ENCODE measurements at regions not wholly inside any gene's neighbourhood (a gene's known extent, or its start where the extent isn't known, plus 50 kb on each side); places are given as distances from the start of the nearest gene placed in this dataset.
"Not testable (repeated sequence)": the region's sequence is repeated elsewhere in the genome, so short reads cannot be mapped to it uniquely, and the experiment has no call there.

- DNase-seq = no peak
- Histone ChIP-seq H3K4me3 (no peak overlapping the region), H3K9me3 (no peaks in the 10 kb centered on the region), H3K4me1 (no peaks in the 10 kb centered on the region), H3K27ac (no peak overlapping the region), H3K36me3 (no peaks in the 10 kb centered on the region), H3K27me3 (peaks cover 0 to 20% (median 7%) of the 10 kb centered on the region in 7 donors)
- no peak for ATAC-seq
- 71 to 80% methylated on average over 1 of the region's 1 CpG for WGBS, 2 donors
- intact Hi-C loops (cut with DNase I) = no loop called here
- no peak for TF ChIP-seq CTCF (IDR thresholded peaks at IDR 0.05)
These were observed 204.8 kb downstream of the FCRL5 start for GRCh38 chr1:157347506-157347905.

GRCh38 chr1:157337785-157338184 lies 199.6 kb upstream of the ETV3 start:
- DNase-seq; ATAC-seq; H3K27me3 ChIP-seq; intact Hi-C loops (cut with DNase I); H3K4me1 ChIP-seq; H3K27ac ChIP-seq; H3K36me3 ChIP-seq; H3K4me3 ChIP-seq: not testable (repeated sequence)
- WGBS, 2 donors = 65 to 68% methylated on average over 1 of the region's 1 CpG
- peaks cover 0 to 13% (median 0%) of the 10 kb centered on the region in 11 donors for H3K9me3 ChIP-seq

- Histone ChIP-seq H3K27ac (no peak overlapping the region), H3K4me3 (no peak overlapping the region), H3K4me1 (no peaks in the 10 kb centered on the region), H3K9me3 (peaks cover 0 to 19% (median 0%) of the 10 kb centered on the region in 11 donors), H3K36me3 (no peaks in the 10 kb centered on the region), H3K27me3 (no peaks in the 10 kb centered on the region)
- intact Hi-C loops (cut with DNase I) = no loop called here
- WGBS, 2 donors = 84 to 91% methylated on average over 2 of the region's 2 CpGs
- ATAC-seq = no peak
- DNase-seq = no peak
- no peak for TF ChIP-seq CTCF (IDR thresholded peaks at IDR 0.05)
These were observed 196.9 kb upstream of the ETV3 start for GRCh38 chr1:157335056-157335455.

GRCh38 chr1:157334041-157334440 lies 195.8 kb upstream of the ETV3 start:
- ATAC-seq = no peak
- peaks cover 0 to 24% (median 0%) of the 10 kb centered on the region in 11 donors for H3K9me3 ChIP-seq
- H3K4me1 ChIP-seq = no peaks in the 10 kb centered on the region
- intact Hi-C loops (cut with DNase I) = no loop called here
- TF ChIP-seq CTCF (IDR thresholded peaks at IDR 0.05) = no peak
- no peak overlapping the region for H3K27ac ChIP-seq
- no peaks in the 10 kb centered on the region for H3K36me3 ChIP-seq
- no peaks in the 10 kb centered on the region for H3K27me3 ChIP-seq
- WGBS, 2 donors = 50 to 52% methylated on average over 2 of the region's 2 CpGs
- DNase-seq = no peak
- no peak overlapping the region for H3K4me3 ChIP-seq

GRCh38 chr1:157330177-157330576 lies 192.0 kb upstream of the ETV3 start:
- H3K27ac ChIP-seq; H3K4me3 ChIP-seq; DNase-seq; ATAC-seq; H3K27me3 ChIP-seq; intact Hi-C loops (cut with DNase I); H3K36me3 ChIP-seq; H3K4me1 ChIP-seq: not testable (repeated sequence)
- peaks cover 0 to 13% (median 0%) of the 10 kb centered on the region in 11 donors for H3K9me3 ChIP-seq

GRCh38 chr1:157328120-157328519 lies 189.9 kb upstream of the ETV3 start:
- H3K27me3 ChIP-seq; H3K4me3 ChIP-seq; H3K27ac ChIP-seq; ATAC-seq; intact Hi-C loops (cut with DNase I); DNase-seq; H3K4me1 ChIP-seq; H3K36me3 ChIP-seq: not testable (repeated sequence)
- H3K9me3 ChIP-seq = peaks cover 0 to 13% (median 0%) of the 10 kb centered on the region in 11 donors
